Upper lobe of left lung (tissue), 4 donors: ENCODE measurements at regions not wholly inside any gene's neighbourhood (a gene's known extent, or its start where the extent isn't known, plus 50 kb on each side); places are given as distances from the start of the nearest gene placed in this dataset.

Experiments
- EP300 ChIP-seq, 4 donors: sonication (generic); formaldehyde crosslinking; IDR thresholded peaks; one replicate each; pipeline ENCODE4 v1.5.1; 2017; ENCODE audit warnings: antibody characterized with exemption in 4 of 4, control low read depth in 2 of 4
- POLR2A ChIP-seq, 4 donors: fragments of 450-650 bp; IDR thresholded peaks; one replicate each; pipeline ENCODE4 v1.5.1; 2016 to 2017; ENCODE audit warnings: antibody characterized with exemption in 4 of 4, mild to moderate bottlenecking in 2 of 4
- POLR2AphosphoS5 ChIP-seq, 2 donors: sonication (generic); formaldehyde crosslinking; IDR thresholded peaks; one replicate each; pipeline ENCODE4 v1.5.1; 2017; ENCODE audit warnings: antibody characterized with exemption in 2 of 2

GRCh38 chr12:97047361-97047760, 140.3 kb downstream of the NEDD1 start:
- TF ChIP-seq POLR2A (IDR thresholded peaks at IDR 0.05) (no peak), POLR2AphosphoS5 (IDR thresholded peaks at IDR 0.05) (no peak), EP300 (IDR thresholded peaks at IDR 0.05) (no peak)
